LoVo (cell line): ENCODE measurements at regions not wholly inside any gene's neighbourhood (a gene's known extent, or its start where the extent isn't known, plus 50 kb on each side); places are given as distances from the start of the nearest gene placed in this dataset.

Experiments used
- DNase-seq: peaks from one replicate; pipeline ENCODE4 v3.0.0-alpha.2; 2016; ENCODE audit warnings: low spot score

- DNase-seq, result no peak
These were observed 58.4 kb downstream of the HMHB1 start for GRCh38 chr5:143870362-143870761.

GRCh38 chr5:143870871-143871632 lies 59.1 kb downstream of the HMHB1 start:
- peak; percentile 16 for DNase-seq

- DNase-seq, result no peak
These were observed 59.7 kb downstream of the HMHB1 start for GRCh38 chr5:143871672-143872071.

- DNase-seq, result no peak
These were observed 62.4 kb downstream of the HMHB1 start for GRCh38 chr5:143874312-143874711.

GRCh38 chr5:143877196-143877595 lies 65.2 kb downstream of the HMHB1 start:
- DNase-seq, result no peak

- DNase-seq, result no peak
These were observed 66.5 kb downstream of the HMHB1 start for GRCh38 chr5:143878430-143878829.

GRCh38 chr5:143879646-143880045 lies 67.7 kb downstream of the HMHB1 start:
- no peak for DNase-seq

- DNase-seq, result no peak
These were observed 68.2 kb downstream of the HMHB1 start for GRCh38 chr5:143880178-143880577.

GRCh38 chr5:143882520-143882919 lies 70.6 kb downstream of the HMHB1 start:
- DNase-seq, result no peak

- DNase-seq, result no peak
These were observed 74.1 kb downstream of the HMHB1 start for GRCh38 chr5:143886096-143886495.

- peak; percentile 34 for DNase-seq
These were observed 75.0 kb downstream of the HMHB1 start for GRCh38 chr5:143886651-143887638.

- no peak for DNase-seq
These were observed 76.1 kb downstream of the HMHB1 start for GRCh38 chr5:143887903-143888665.

- no peak for DNase-seq
These were observed 77.0 kb downstream of the HMHB1 start for GRCh38 chr5:143888912-143889311.

- no peak for DNase-seq
These were observed 78.0 kb downstream of the HMHB1 start for GRCh38 chr5:143889986-143890385.

GRCh38 chr5:143890487-143890886 lies 78.5 kb downstream of the HMHB1 start:
- DNase-seq, result no peak

GRCh38 chr5:143892271-143892670 lies 80.3 kb downstream of the HMHB1 start:
- DNase-seq, result no peak

- DNase-seq, result no peak
These were observed 80.9 kb downstream of the HMHB1 start for GRCh38 chr5:143892908-143893307.

- no peak for DNase-seq
These were observed 81.7 kb downstream of the HMHB1 start for GRCh38 chr5:143893638-143894037.

- no peak for DNase-seq
These were observed 84.6 kb downstream of the HMHB1 start for GRCh38 chr5:143896516-143896915.

- no peak for DNase-seq
These were observed 85.0 kb downstream of the HMHB1 start for GRCh38 chr5:143896966-143897365.

- DNase-seq, result no peak
These were observed 86.4 kb downstream of the HMHB1 start for GRCh38 chr5:143898381-143898780.

GRCh38 chr5:143898916-143899591 lies 87.1 kb downstream of the HMHB1 start:
- no peak for DNase-seq
